NT2/D1 (cell line): ENCODE measurements at regions not wholly inside any gene's neighbourhood (a gene's known extent, or its start where the extent isn't known, plus 50 kb on each side); places are given as distances from the start of the nearest gene placed in this dataset.

Experiments used
- SUZ12 ChIP-seq: IDR thresholded peaks from 2 replicates; pipeline ENCODE4 v1.6.1; 2011; ENCODE audit not compliant: insufficient read length, insufficient read depth; ENCODE audit errors: extremely low read depth
- YY1 ChIP-seq: IDR thresholded peaks from 2 replicates; pipeline ENCODE4 v1.6.1; 2011; ENCODE audit not compliant: insufficient read length, insufficient read depth
- ZNF274 ChIP-seq: IDR thresholded peaks from 2 replicates; pipeline ENCODE4 v1.6.1; 2011; ENCODE audit warnings: mild to moderate bottlenecking, low read depth, low read length

- TF ChIP-seq SUZ12 (no peak), YY1 (no peak), ZNF274 (no peak)
Observed at GRCh38 chr20:52332230-52332629, 140.7 kb upstream of the ZFP64 start.
